ENCODE measurements at regions not wholly inside any gene's neighbourhood (a gene's known extent, or its start where the extent isn't known, plus 50 kb on each side); places are given as distances from the start of the nearest gene placed in this dataset.

DNA sequence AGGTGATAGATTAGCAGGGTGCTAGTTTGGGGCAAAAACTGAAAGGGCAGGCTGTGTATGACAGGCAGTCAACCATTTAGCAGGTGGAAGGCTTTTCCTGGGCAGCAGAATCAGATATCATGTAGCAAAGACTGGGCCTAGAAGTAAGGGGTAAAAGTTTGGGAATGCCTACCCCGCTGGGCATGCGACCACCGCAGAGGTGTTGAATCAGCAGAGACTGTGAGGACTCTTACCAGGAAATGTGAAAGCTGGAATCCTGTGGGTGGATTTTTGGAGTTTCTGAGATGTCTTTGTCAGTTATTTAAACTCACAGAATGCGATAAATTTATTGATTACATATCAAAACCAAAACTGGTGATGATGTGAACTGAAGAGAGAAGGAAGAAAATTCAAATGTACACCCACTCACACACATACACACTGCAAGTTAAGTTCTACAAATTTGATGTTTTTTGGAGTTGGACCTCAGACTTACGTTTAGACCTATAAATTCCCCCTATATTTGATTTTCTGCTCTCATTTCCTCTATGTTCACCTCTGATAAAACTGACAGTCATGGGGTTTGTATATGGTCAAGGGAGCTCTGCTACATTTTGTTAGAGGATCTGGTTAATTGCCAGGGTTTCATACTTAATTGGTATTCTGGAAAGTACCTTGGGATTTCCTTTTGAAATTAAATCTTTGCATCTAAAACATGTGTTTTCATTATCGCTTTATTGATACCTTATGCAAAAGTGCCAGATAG lies 333.6 kb downstream of the CSNK1G3 start:
- no peak for DNase-seq

DNA sequence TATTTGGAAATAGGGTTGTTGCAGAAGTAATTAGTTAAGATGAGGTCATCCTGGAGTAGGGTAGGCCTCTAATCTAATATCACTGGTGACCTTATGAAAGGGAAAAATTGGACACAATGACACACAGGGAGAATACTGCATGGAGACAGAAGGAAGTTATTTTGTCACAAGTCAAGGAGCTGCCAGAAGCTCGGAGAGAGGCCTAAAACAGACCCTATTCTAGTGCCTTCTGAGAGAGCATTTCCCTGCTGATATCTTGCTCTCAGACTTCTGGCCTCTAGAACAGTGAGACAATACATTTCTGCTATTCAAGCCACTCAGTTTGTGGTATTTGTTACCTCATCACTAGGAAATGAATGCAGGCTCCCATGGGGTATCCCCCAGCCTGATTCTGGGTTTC lies 332.9 kb downstream of the CSNK1G3 start:
- DNase-seq: no peak

DNA sequence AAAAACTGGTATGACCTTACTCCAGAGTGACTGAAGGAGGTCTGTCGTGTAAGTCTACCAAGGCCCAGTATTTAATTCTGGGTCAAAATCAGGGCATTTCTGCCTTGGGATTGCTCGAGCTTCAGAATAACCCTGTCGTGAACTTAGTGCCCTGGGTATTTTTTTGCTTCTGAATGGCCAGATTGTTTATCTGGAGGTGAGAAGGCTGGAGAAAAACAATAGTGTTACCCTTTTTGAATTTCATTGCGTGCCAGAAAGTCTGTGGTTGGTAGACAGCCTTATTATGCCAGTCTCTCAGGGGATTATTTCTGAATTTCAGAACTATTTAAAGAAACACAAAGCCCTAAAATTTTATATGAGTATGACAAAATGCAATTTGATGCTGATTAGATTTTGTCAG lies 323.4 kb downstream of the CSNK1G3 start:
- no peak for DNase-seq

DNA sequence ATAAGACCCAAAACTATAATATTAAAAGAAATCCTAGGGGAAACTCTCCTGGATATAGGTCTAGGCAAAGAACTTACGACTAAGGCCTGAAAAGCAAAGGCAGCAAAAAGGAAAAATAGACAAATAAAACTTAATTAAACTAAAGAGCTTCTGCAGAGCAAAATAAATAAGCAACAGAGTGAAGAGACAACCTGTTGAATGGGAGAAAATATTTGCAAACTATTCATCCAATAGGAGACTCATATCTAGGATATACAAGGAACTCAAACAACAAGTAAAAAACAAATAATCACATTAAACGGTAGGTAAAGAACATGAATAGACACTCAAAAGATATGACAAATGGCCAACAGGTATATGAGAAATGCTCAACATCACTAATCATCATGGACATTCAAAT lies 318.6 kb downstream of the CSNK1G3 start:
- no peak for DNase-seq

DNA sequence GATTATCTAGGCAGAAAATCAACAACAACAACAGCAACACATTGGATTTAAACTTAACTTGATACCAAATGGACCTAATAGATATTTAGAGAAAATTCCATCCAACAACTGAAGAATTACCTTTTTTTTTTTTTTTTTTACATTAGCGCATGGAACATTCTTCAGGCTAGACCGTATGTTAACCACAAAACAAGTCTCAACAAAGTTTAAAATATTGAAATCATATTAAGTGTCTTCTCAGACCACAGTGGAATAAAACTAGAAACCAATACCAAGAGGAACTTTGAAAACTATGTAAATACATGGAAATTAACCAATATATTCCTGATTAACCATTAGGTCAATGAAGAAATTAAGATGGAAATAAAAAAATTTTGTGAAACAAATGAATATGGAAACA lies 315.8 kb downstream of the CSNK1G3 start:
- DNase-seq: no peak

DNA sequence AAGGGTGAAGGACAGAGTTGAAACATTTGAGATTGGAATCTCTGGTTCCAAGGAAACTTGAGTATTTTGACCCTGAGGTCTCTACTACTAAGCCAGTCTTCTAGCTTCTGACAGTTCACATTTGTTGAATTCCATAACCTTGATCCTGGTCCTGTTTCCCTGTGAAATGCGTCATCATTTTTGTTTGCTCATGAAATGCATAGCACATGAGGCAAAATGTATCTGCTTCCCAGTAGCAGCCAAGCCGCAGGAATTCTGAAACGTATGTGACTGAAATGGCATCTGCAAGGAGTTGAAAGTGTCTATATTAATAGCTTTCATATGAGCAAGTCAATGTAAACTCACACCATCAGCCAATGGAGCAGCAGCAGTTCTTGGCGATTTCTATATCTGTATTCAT lies 307.9 kb downstream of the CSNK1G3 start:
- no peak for DNase-seq

DNA sequence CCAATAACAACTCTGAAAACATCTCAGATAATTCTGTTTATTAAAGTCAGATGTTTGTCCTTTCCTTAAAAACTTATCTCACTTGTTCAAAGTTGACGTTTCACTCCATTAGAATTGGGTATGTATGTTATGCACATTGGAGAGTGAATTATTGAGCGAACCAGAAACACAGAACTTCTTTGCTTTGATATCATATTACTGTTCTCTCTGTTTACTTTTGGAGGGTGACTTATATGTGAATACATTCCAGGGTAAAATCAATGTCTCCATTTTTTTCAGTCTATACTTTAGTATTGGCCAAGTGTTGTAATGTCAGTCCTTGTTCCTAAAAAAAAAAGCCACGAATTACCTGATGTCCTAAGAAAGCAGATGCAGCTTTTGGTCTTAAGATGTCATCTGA lies 307.4 kb downstream of the CSNK1G3 start:
- no peak for DNase-seq

DNA sequence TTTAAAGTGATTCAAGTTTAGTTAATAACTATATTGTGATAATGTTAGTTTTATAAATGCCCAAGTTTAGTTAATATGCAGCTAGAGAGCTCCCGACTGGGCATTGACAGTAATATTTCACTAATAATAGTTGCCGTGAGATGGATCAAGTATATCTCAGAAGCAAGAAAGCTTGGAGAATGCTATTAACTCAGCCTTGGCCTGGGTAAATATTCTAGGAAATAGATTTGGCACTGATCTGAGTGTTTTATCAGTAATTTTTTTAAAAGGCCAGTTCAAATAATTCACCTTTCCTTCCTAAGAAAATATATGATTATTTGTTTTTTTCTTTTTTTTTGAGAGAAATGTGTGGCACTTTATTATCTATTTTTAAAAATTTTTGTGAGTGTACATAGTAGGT lies 305.3 kb downstream of the CSNK1G3 start:
- DNase-seq: no peak

DNA sequence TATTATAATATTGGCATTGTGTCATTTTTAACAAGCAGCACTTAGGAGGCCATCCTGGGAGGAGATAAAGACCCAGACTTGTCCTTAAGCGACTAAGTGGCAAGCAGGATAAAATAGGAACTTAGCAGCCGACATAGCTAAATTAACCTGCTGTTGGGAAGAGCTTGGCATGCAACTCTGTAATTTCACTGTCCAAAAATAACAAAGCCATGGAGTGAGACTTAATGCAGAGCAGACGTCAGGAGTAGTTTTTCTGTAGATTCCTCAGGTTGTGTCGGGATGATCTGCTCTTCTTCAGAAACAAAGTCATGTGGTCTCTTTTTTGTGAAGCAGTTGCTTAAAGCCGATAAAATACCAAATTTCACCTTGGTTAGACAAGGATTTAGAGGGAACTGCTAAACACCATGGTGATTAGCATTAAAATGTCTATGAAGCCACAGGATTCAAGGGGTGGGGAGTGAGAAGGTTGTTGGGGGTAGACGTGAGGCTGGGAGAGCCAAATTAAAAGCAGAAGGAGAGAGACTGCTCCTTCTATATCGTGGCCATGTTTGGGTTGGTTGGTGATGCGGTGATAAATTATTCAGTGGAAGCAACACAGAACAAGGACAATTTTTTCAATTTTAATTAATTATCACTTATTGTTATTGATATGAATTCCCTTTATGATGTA lies 303.0 kb downstream of the CSNK1G3 start:
- DNase-seq: no peak

DNA sequence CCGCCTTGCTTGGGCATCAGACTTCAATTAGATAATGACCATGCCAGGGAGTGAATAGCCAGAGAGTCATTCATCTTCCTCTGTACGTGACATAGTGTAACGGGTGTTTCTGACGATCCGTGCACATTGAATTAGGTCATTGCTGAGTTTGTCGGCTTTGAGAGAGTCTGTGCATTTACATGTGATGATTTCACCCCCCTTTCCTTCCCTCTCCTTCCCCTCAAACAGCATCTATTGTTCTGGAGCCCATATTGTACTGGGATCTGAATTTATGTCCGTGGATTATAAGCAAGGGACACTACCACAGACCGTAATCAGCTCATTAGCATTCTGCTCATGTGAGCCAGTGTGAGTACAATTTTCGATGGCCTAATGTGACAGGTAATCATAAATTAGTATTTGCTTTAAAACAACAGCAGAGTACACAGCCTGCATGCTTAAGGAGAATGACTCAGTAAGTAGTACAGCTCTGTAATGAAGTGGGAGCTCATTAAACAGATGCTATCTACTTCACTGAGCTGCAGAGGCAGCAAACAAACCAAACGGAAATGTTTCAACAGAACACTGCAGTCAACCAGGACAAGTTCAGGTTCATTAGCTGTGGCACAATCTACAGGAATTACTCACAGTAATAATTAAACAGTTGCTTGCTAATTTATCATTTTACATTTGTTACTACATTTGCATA lies 302.1 kb downstream of the CSNK1G3 start:
- DNase-seq: no peak

DNA sequence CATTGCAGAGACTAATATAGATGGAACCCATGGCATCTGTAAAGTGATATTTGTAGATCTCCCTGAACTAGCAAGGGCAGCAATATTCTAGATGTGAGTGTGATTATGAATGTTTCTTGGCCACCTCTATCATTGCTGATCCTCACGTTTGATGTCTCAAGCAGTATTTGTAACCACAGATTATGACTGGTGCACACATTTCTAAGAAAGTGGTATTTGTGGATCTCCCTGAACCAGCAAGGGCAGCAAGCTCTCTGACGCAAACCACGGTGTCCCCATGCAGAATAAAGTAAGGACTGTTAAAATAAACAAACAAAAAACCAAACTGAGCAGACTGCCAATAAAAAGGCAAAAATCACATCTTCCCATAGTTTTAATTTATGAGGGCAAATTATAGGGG lies 301.3 kb downstream of the CSNK1G3 start:
- no peak for DNase-seq

DNA sequence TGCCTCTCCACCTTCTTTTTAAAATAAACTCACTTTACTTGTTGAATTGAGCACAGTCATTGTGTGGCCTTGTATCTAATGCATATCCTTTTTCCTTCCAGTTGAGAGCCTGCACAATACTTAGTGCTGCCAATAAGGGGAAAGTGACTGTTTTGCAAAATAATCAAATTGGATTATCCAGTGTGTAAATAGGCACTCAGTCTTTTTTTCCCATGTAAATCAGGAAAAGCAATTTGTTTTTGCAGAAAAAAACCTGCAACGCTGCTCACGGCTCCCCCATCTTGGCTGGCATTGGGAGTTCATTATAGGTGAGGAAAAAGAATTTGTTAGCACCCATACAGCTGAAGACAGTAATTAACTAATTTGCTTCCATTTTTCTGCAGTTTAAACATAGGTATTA lies 299.9 kb downstream of the CSNK1G3 start:
- DNase-seq: no peak

DNA sequence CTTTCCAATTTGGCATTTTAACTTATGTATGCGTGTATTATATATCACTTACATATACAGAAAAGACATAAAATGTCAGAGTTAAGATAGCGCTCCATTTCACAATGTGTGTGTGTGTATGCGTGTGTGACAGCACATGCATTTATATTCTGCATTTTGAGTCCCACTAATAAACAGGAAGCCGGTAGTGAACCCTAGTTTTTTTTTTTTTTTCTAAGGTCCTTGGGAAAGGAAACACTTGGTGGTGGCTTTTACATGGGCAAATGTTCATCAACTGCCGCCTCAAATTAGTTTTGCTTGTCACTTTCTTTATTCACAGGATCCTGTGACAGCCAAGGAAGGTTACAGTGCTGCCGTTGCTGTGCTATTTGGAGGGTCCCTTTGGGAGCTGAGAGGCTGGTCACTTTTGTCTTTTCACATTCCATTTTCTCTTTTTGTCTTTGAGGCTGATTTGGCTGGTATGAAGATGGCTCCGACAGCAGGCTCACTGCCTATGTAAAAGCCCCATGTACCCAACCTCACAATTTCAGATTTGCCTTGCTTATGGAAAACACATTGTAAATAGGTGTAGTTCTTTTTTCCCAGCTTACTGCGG lies 298.9 kb downstream of the CSNK1G3 start:
- no peak for DNase-seq

DNA sequence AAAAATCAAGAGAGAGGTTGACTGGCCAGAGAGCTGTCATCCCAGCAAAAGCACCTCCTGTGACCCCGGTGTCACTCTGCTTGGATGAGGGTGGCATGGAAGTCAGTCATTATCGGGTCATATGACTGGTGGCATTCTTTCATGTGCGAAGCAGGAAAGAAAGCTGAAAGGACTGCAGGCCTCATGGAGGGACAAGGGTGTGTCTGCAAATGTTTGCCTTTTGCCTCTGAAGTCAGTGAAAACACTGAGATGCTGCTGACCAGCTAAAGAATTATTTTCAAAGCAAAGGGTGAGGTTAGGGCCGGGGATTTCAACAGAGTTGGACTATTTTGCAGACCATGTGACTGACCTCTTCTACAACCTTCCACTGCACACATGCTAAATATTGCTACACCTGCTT lies 298.3 kb downstream of the CSNK1G3 start:
- no peak for DNase-seq

DNA sequence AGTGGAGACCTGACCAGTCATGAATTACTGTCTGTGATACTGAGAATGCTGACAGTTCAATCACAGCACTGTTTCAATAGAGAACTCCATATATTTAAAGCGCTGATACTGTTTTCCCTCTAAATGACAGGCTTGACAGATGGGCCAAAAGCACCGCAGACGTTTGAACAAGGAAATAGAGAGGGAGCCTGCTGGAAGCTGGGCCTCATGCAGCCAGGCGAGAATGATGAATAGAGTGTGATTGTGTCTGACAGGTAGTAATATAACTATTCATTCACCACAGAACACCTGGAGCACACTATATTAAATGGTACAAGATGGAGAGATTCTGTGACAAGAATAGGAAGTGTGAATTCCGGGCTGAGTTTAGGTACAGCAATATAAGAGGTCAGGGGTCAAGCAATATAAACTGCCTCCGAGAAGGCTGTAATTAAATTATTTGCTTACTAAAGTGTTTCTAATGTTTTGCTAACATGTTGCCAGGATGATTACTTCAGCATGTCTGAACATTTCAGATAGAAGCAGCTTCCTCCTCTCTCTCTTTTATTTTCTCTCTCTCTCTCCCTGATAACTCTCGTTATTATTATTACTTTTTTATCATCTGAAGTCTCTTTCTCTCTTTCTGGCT lies 297.7 kb downstream of the CSNK1G3 start:
- DNase-seq: no peak

DNA sequence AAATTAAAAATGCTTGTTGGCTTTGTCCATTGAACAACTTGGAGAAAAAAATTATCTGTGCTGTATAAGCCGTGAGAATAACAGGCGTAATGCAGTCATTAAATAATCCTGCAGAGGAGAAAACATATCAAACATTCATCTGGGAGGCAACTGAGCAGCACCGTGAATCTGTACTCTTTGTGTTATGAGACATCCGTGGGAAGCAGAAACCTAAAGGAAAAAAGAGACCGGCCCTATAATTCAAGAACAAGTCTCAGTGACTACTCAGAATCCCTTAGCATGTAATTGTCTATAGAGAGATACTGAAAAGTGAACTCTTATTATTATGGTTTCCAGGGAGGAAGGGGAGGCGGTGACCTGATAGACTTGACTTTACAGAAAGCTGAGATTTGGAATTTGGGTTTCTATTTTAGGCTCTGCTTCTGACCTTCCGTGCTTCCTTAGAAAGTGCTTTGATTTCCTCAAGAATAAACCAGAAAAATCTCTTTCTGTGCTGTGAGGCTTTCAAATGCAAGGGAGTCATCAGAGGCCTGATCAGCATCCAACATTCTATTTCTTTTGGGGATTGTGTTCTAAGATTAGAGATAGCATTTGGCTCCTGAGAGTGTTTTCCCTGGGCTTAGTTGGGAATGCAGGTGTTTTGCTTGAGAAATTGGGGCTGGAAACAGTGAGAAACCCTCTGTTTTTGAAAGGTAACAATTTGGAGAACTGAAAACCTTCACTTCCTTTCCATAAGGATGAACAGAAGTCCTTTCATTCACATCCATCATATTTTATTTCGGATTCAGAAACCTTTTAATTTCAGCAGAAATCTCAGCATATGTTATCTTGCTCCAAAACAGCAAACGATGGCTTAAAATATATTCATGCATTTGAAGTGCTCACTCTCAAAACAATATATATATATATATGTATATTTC lies 296.7 kb downstream of the CSNK1G3 start:
- DNase-seq: no peak

DNA sequence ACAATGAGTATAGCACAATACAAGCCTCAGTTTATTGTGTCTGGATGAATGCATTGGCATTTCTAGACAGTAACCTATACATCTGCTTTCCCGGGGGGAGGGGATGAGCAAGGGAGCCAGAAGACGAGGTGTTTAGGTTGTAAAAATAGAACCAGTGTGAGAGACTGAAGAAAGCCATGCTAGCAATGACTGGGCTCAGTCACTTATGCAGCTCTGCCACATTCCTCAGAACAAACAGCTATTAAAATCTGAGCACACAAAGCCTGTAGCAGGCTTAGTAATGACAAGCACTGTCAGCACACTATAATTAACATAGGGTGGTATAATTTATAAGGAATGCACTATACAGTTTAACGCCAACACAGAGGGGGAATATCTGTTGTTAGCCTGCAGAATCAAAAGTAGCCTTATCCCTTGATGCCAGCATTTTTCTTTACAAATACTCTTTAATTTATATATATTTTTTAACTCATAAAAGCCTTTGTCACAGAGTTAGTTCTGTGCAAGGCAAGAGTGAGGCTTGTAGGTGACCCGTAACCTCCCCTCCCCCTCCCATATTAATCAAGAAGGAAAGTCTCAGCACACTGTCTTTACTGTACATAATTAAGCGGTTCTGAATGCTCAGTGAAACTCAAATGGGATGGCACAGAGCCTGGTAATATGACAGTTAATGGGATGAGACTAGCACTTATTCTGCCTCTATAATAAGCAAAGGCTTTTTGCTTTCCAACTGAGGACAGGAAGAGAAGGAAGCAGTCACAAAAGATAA lies 295.4 kb downstream of the CSNK1G3 start:
- DNase-seq: no peak

DNA sequence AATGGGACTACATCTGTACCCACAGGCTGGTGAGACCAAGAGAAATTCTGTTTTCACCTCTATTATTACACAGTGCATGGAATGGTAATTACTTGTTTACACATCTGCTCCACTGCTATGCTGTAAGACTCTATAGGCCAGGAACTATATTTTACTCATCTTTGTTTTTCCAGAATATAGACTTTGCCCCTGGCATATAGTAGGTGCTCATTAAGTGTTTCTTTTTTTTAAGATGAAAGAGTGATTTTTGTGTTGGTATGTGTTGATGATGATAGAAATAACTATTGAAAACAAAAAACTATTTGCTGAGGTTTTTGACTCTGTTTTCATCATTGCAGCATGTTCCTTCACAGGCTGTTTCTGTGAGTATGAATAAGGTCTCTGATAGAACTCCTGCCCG lies 294.7 kb downstream of the CSNK1G3 start:
- no peak for DNase-seq

DNA sequence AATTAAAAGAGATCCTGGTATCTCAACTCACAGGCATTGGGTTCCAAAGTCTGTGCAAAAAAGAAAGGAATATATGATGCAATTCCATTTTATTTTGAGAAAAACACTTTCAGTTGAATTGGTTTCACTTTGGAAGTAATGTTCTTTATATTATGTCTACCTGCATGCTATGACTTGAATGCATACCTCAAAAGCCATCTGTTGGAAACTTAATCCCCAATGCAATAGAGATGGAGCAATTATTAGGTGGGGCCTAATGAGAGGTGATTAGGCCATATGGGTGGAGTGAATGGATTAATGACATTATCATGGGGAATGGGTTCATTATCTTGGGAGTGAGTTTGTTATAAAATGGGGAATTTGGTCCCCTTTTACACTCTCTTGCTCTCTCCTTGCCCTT lies 293.3 kb downstream of the CSNK1G3 start:
- DNase-seq: no peak

DNA sequence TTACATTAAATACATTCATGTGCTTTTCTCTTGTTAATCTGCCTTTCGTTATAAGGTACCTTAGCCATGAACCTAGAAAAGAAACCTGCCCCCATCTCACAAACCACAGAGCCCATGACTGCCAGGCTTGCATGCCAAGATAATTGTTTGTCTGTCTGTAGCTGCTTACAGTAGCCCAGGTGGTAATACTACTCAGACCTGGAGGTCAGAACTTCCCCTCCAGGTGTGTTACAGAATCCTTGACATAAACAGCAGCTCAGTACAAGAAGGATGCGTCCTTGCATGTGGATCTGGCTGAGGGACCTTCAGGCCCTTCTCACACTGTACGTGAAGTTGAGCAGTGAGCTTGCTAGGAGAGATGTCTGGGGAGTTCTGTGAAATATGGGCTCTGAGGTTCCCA lies 291.4 kb downstream of the CSNK1G3 start:
- DNase-seq: no peak

DNA sequence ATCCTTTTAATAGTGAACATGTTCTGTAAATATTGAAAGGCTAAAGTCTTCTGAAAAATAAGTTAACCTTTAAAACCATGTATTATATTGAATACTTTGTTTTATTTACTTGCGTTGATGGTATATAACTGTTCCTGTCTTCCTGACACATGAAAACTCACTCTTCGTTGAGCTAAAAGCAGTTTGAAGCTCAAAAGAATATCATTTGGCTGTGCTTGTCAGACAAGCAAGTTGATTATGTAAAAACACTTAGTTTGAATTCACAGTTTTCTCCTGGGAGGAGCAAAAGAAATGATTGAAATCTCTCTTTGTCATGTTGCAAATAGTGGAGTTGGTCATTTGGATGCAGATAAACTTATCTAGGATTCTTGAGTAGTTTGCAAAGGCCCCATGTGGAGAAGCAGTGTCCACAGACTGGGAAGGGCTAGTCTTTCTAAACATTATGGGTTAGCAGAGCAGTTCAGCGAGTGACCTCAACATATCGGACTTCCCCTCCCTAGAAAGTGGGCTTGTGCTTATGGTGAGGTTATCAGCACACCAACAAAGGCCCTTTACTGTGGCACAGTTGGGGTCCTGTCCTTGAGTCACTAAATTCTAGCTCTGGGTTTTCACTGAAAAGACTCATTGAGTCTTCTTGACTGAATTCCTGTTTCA lies 290.4 kb downstream of the CSNK1G3 start:
- no peak for DNase-seq

Measured in CD4-positive, alpha-beta T cell treated with Interleukin-1 beta for 1 hour (primary cell).